ENCODE measurements at regions not wholly inside any gene's neighbourhood (a gene's known extent, or its start where the extent isn't known, plus 50 kb on each side); places are given as distances from the start of the nearest gene placed in this dataset.

DNA sequence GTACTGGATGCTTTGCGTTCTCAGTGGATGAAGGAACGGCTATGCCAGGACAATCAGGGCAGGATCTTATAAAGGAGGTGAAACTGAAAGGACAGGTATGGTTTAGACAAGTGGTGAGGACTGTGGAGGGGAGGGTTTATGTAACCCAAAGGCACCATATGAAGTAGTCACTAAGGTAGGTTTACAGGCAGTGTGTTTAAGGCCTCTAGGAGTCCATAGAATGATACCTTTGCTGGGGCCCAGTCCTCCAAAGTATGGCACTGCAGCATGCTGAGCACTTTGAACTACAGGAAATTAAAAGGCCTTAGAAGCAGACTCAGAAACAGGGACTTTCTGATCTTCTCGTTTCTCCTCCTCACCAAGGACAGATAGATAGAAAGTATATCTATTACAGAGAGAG lies 304.7 kb upstream of the USP25 start:
- no peak overlapping the region for H3K4me3 ChIP-seq (replicated peaks in 1 of 3; ENCODE audit: low read depth in 2 of 3, low read length in 3 of 3)
- no peak overlapping the region for H2AFZ ChIP-seq (ENCODE audit: insufficient read depth, low read depth, low read length, poor library complexity, severe bottlenecking)
- H3K4me2 ChIP-seq (replicated peaks; ENCODE audit: extremely low read depth, low read length, poor library complexity, severe bottlenecking) = no peak overlapping the region
- H3K79me2 ChIP-seq (ENCODE audit: insufficient read depth, low read length) = no peaks in the 10 kb centered on the region
- no peak overlapping the region for H3K9ac ChIP-seq (ENCODE audit: insufficient read depth, low read length, poor library complexity, severe bottlenecking)
- no peaks in the 10 kb centered on the region for H3K36me3 ChIP-seq (replicated peaks in 1 of 2; ENCODE audit: control insufficient read depth in 1 of 2, insufficient read depth in 2 of 2, low read length in 2 of 2)
- Mint-ChIP-seq H3K9me3 (peaks cover 0 to 2% (median 1%) of the 10 kb centered on the region in 7 donors), H3K36me3 (no peaks in the 10 kb centered on the region), H3K4me3 (no peak overlapping the region), H3K27ac (no peak overlapping the region), H3K4me1 (no peaks in the 10 kb centered on the region), H3K27me3 (ENCODE audit: low read depth in 3 of 3) (peaks cover 0 to 3% (median 0%) of the 10 kb centered on the region in 3 donors)
- H3K27me3 ChIP-seq (ENCODE audit: control insufficient read depth in 2 of 2, insufficient read depth in 2 of 2, low read length in 2 of 2) = no peaks in the 10 kb centered on the region
- H3K27ac ChIP-seq (ENCODE audit: low read depth in 1 of 2, low read length in 2 of 2) = no peak overlapping the region
- no peaks in the 10 kb centered on the region for H4K20me1 ChIP-seq (ENCODE audit: insufficient read depth, low read length)
- TF ChIP-seq, protein P1, sequence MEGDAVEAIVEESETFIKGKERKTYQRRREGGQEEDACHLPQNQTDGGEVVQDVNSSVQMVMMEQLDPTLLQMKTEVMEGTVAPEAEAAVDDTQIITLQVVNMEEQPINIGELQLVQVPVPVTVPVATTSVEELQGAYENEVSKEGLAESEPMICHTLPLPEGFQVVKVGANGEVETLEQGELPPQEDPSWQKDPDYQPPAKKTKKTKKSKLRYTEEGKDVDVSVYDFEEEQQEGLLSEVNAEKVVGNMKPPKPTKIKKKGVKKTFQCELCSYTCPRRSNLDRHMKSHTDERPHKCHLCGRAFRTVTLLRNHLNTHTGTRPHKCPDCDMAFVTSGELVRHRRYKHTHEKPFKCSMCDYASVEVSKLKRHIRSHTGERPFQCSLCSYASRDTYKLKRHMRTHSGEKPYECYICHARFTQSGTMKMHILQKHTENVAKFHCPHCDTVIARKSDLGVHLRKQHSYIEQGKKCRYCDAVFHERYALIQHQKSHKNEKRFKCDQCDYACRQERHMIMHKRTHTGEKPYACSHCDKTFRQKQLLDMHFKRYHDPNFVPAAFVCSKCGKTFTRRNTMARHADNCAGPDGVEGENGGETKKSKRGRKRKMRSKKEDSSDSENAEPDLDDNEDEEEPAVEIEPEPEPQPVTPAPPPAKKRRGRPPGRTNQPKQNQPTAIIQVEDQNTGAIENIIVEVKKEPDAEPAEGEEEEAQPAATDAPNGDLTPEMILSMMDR (IDR thresholded peaks at IDR 0.05) = no peak
- 100% methylated on average over 2 of the region's 3 CpGs for WGBS (ENCODE audit: insufficient coverage)
- no peaks in the 10 kb centered on the region for H3K9me3 ChIP-seq (replicated peaks in 1 of 2; ENCODE audit: control insufficient read depth in 1 of 2, insufficient read depth in 1 of 2, low read length in 2 of 2)
- no peak for DNase-seq
- no peaks in the 10 kb centered on the region for H3K4me1 ChIP-seq (ENCODE audit: control insufficient read depth in 1 of 2, insufficient read depth in 2 of 2, low read length in 2 of 2)
- intact Hi-C loops (cut with micrococcal nuclease) = no loop called here

DNA sequence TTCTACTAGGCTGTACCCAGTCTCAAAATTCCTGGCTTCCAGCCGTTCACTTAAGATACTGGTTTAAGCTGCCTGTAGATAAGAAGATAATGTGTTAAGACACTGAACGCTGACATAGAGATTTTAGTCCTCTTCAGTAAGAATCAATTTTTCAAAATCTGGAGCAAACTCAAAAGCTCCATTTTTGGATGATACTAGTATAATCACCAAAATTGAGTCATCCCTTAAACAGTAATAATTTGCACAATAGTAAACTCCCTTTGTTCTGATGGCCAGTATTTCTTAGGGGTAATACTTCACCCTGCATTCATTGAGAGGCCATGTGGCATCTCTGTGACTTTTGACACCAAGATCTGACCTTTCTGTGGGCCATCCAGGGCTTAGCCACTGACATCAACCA lies 299.8 kb upstream of the USP25 start:
- H3K36me3 ChIP-seq (replicated peaks in 1 of 2; ENCODE audit: control insufficient read depth in 1 of 2, insufficient read depth in 2 of 2, low read length in 2 of 2) = no peaks in the 10 kb centered on the region
- Mint-ChIP-seq H3K36me3 (no peaks in the 10 kb centered on the region), H3K4me3 (no peak overlapping the region), H3K9me3 (peaks cover 0 to 9% (median 2%) of the 10 kb centered on the region in 7 donors), H3K4me1 (peaks cover 5% of the 10 kb centered on the region), H3K27ac (no peak overlapping the region), H3K27me3 (ENCODE audit: low read depth in 3 of 3) (peaks cover 0 to 2% (median 0%) of the 10 kb centered on the region in 3 donors)
- H3K4me2 ChIP-seq (replicated peaks; ENCODE audit: extremely low read depth, low read length, poor library complexity, severe bottlenecking) = no peak overlapping the region
- H3K4me3 ChIP-seq (replicated peaks in 1 of 3; ENCODE audit: low read depth in 2 of 3, low read length in 3 of 3) = no peak overlapping the region
- H2AFZ ChIP-seq (ENCODE audit: insufficient read depth, low read depth, low read length, poor library complexity, severe bottlenecking) = no peak overlapping the region
- intact Hi-C loops (cut with micrococcal nuclease) = no loop called here
- no peak overlapping the region for H3K9ac ChIP-seq (ENCODE audit: insufficient read depth, low read length, poor library complexity, severe bottlenecking)
- no CpG with 5 or more reads among the region's 2 CpGs for WGBS (ENCODE audit: insufficient coverage)
- no peaks in the 10 kb centered on the region for H3K79me2 ChIP-seq (ENCODE audit: insufficient read depth, low read length)
- no peak overlapping the region for H3K27ac ChIP-seq (ENCODE audit: low read depth in 1 of 2, low read length in 2 of 2)
- TF ChIP-seq, protein P1 (IDR thresholded peaks at IDR 0.05) = no peak
- H3K27me3 ChIP-seq (ENCODE audit: control insufficient read depth in 2 of 2, insufficient read depth in 2 of 2, low read length in 2 of 2) = no peaks in the 10 kb centered on the region
- H4K20me1 ChIP-seq (ENCODE audit: insufficient read depth, low read length) = no peaks in the 10 kb centered on the region
- no peaks in the 10 kb centered on the region for H3K9me3 ChIP-seq (replicated peaks in 1 of 2; ENCODE audit: control insufficient read depth in 1 of 2, insufficient read depth in 1 of 2, low read length in 2 of 2)
- DNase-seq = no peak
- no peaks in the 10 kb centered on the region for H3K4me1 ChIP-seq (ENCODE audit: control insufficient read depth in 1 of 2, insufficient read depth in 2 of 2, low read length in 2 of 2)

All from CD14-positive monocyte (primary cell).